ENCODE measurements at regions not wholly inside any gene's neighbourhood (a gene's known extent, or its start where the extent isn't known, plus 50 kb on each side); places are given as distances from the start of the nearest gene placed in this dataset.

GRCh38 chr9:93900971-93901861, 53.9 kb downstream of the BARX1 start:
- no peak for DNase-seq (ENCODE audit: low read depth, low spot score)

DNA sequence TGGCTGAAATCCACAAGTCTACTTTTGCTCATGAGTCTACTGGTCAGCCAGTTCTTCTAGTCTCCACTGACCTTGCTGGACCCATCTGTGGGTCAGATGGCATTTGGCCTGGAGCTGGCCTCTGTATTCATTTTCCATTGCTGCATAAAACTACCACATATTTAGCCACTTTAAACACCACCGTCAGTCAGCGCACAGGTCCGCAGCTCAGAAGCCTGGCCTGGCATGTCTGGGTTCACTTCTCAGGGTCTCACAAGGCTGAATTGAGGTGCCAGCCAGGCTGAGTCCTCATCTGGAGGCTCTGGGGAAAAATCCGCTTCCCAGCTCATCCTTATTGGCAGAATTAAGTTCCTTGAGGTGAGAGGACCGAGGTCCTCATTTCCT, 54.7 kb downstream of the BARX1 start:
- DNase-seq (ENCODE audit: low read depth, low spot score) = no peak

- no peak for DNase-seq (ENCODE audit: low read depth, low spot score)
Observed at GRCh38 chr9:93899609-93900435, 55.3 kb downstream of the BARX1 start.

- no peak for DNase-seq (ENCODE audit: low read depth, low spot score)
Observed at GRCh38 chr9:93898502-93899426, 56.4 kb downstream of the BARX1 start.

DNA sequence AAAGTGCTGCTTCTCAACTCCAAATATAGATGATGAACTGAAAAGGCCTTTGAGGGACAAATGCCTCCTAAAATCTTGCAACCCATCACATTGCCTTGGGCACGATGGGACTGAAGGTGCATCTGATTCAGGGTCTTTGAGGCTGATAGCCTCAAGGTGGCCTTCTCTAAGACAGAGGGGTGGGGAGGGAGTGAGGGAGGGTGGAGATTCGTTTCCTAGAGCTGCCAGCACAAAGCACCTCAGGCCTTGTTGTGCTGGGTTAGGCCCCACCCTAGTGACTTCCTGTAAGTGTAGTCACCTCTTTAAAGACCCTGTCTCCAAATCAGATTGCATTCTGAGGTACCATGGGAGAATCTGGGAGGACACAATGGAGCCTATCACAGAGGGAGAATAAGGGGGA, 57.1 kb downstream of the BARX1 start:
- peak; percentile 10 for DNase-seq (ENCODE audit: low read depth, low spot score)

GRCh38 chr9:93897075-93897970, 57.8 kb downstream of the BARX1 start:
- DNase-seq (ENCODE audit: low read depth, low spot score) = no peak

- no peak for DNase-seq (ENCODE audit: low read depth, low spot score)
Observed at GRCh38 chr9:93896496-93897033, 58.6 kb downstream of the BARX1 start.

- no peak for DNase-seq (ENCODE audit: low read depth, low spot score)
Observed at GRCh38 chr9:93896093-93896492, 59.1 kb downstream of the BARX1 start.

GRCh38 chr9:93895535-93895934, 59.6 kb downstream of the BARX1 start:
- no peak for DNase-seq (ENCODE audit: low read depth, low spot score)

GRCh38 chr9:93894691-93895079, 60.5 kb downstream of the BARX1 start:
- no peak for DNase-seq (ENCODE audit: low read depth, low spot score)

GRCh38 chr9:93893899-93894690, 61.1 kb downstream of the BARX1 start:
- DNase-seq (ENCODE audit: low read depth, low spot score) = no peak

GRCh38 chr9:93893194-93893593, 62.0 kb downstream of the BARX1 start:
- no peak for DNase-seq (ENCODE audit: low read depth, low spot score)

- DNase-seq (ENCODE audit: low read depth, low spot score) = no peak
Observed at GRCh38 chr9:93892748-93893147, 62.4 kb downstream of the BARX1 start.

DNA sequence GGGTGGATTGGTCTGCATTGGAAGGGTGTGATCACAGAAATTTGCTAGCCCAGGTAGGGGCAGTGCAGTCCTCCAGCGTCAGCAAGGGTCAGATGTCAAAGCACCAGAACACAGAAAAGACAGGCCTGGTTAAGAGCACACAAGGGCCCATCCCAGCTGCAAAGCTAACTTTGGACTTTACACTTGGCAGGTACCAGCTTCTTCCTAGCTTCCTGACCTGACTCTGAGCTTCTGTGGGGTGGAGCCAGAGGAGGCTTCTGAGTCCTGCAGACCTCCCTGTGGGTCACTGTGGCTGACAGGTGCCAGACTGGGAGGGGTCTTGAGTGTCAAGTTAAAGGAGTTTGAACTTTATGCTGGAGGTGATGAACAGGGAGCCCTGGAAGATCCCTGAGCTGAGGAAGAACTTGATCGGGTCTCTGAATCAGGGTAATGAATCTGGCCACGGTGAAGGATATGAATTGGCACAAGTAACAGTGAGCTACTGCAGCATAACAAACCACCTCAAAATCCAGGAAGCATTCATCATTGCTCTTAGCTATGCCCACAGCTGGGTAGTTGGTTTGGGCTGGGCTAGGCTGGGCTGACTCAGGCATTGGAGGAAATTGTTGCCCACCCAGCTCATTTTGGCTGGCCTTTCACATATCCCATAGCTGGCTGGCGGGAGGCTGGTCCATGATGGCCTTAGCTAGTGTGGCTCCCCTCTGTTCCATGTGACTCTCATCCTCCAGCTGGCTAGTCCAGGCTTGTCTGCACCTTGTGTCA, 63.4 kb downstream of the BARX1 start:
- DNase-seq (ENCODE audit: low read depth, low spot score) = no peak

- no peak for DNase-seq (ENCODE audit: low read depth, low spot score)
Observed at GRCh38 chr9:93891050-93891449, 64.1 kb downstream of the BARX1 start.

DNA sequence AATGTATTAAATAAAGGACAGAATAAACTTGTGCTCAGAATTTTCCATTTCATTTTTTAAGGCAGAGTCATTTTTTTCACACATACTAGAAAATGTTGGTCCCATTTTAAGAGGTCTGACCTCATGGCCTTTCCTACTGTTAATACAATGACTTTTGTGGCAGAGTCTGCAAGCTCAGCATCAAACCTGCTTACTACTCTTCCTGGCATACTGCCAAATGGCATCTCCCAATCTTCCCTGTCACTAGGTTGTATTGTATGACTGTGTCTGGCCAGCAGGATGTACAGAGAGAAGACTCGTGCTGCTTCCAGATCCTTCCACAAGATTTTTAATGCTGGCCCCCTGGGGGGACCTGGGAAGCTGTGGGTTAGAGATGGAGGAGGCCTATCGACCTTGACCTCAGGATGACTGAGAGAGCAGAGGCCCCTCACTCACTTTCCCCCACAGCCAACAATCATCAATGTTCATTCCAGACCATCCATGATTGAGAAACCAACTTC, 64.7 kb downstream of the BARX1 start:
- DNase-seq (ENCODE audit: low read depth, low spot score) = no peak

GRCh38 chr9:93886911-93887310, 68.2 kb downstream of the BARX1 start:
- DNase-seq (ENCODE audit: low read depth, low spot score) = no peak

GRCh38 chr9:93884808-93885207, 70.3 kb downstream of the BARX1 start:
- DNase-seq (ENCODE audit: low read depth, low spot score) = no peak

All from ELF-1 (cell line).